ENCODE measurements at regions not wholly inside any gene's neighbourhood (a gene's known extent, or its start where the extent isn't known, plus 50 kb on each side); places are given as distances from the start of the nearest gene placed in this dataset.

DNA sequence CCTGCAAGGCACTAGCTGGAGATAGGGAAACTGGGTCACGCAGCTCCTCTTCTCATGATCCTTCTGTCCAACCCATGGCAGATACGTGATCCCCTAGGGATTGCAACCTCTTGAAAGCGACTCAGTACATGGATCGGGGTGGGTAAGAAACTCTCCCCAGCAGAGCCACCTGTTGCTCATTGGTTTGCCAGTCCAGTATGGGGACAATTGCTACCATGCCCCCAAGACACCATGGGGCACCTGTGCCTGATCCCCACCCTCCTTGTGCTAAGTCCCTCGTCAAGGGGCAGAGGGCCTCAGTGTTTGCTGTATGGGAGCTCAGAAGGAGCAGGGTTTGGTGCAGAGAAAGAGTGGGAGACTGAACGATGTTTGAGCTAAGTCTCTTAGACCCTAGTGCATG lies 500.9 kb downstream of the ENC1 start:
- no peaks in the 10 kb centered on the region for H3K27me3 ChIP-seq (ENCODE audit: control insufficient read depth, insufficient read depth, low read length)
- no peaks in the 10 kb centered on the region for H3K9me3 ChIP-seq (ENCODE audit: control insufficient read depth, low read length)
- TF ChIP-seq, protein P1, sequence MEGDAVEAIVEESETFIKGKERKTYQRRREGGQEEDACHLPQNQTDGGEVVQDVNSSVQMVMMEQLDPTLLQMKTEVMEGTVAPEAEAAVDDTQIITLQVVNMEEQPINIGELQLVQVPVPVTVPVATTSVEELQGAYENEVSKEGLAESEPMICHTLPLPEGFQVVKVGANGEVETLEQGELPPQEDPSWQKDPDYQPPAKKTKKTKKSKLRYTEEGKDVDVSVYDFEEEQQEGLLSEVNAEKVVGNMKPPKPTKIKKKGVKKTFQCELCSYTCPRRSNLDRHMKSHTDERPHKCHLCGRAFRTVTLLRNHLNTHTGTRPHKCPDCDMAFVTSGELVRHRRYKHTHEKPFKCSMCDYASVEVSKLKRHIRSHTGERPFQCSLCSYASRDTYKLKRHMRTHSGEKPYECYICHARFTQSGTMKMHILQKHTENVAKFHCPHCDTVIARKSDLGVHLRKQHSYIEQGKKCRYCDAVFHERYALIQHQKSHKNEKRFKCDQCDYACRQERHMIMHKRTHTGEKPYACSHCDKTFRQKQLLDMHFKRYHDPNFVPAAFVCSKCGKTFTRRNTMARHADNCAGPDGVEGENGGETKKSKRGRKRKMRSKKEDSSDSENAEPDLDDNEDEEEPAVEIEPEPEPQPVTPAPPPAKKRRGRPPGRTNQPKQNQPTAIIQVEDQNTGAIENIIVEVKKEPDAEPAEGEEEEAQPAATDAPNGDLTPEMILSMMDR (IDR thresholded peaks at IDR 0.05), result no peak
- H3K36me3 ChIP-seq (ENCODE audit: control insufficient read depth, insufficient read depth, low read length), result no peaks in the 10 kb centered on the region
- H3K9ac ChIP-seq, result no peak overlapping the region
- H2AFZ ChIP-seq, result no peak overlapping the region
- no peak overlapping the region for H3K4me2 ChIP-seq (ENCODE audit: low read length)
- H3K27ac ChIP-seq, result no peak overlapping the region
- no peak overlapping the region for H3K4me3 ChIP-seq (ENCODE audit: low read depth, low read length)
- no peaks in the 10 kb centered on the region for H3K4me1 ChIP-seq
- H3K79me2 ChIP-seq, result no peaks in the 10 kb centered on the region

DNA sequence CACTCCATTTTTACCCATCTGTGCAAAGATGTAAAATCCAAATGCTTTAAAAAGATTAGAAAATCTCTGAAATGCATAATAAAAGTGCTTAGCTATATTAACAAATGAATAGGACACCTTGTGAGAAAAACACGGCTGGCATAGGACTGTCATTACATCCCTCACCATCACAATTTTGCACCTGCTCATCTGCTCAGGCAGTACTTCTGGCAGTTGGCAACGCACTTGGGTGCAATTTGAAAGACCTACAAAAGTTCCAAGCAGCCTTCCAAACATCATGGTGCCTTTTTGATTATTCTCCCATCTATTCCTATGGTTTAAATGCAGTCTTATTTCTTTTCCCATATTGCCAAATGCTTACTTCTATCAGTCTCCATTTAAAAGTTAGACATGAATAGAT lies 501.8 kb downstream of the ENC1 start:
- Histone ChIP-seq H3K9me3 (ENCODE audit: control insufficient read depth, low read length) (no peaks in the 10 kb centered on the region), H3K4me3 (ENCODE audit: low read depth, low read length) (no peak overlapping the region), H2AFZ (no peak overlapping the region), H3K4me2 (ENCODE audit: low read length) (no peak overlapping the region), H3K79me2 (no peaks in the 10 kb centered on the region), H3K4me1 (no peaks in the 10 kb centered on the region), H3K36me3 (ENCODE audit: control insufficient read depth, insufficient read depth, low read length) (no peaks in the 10 kb centered on the region), H3K27ac (no peak overlapping the region), H3K27me3 (ENCODE audit: control insufficient read depth, insufficient read depth, low read length) (no peaks in the 10 kb centered on the region), H3K9ac (no peak overlapping the region)
- TF ChIP-seq, protein P1 (IDR thresholded peaks at IDR 0.05), result no peak

DNA sequence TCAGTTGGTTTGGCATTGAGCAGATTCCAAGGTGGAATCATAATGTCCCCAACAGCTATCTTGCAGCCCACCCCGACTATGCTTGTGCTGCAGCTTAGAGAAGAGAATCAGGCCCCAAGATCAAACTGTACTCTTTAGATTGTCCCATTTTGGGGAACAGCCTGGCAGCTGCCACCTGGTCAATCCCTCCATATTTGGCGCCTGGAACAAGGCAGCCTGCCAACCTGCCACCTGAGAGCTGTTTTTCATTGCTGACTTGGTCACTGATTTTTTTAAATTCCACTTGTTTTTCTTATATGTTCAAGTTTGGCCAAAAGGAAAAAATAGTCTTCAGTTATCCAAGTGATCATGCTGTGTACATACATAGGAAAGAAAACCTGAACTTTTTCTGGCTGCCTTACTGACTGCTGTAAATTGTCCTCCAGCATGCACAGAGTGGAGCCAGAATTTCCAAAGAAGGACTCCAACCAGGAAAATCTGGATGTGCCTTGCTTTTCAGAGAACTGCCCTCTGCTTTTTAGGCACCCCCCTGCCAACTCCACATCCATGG lies 504.2 kb downstream of the ENC1 start:
- H3K9me3 ChIP-seq (ENCODE audit: control insufficient read depth, low read length), result no peaks in the 10 kb centered on the region
- H3K27ac ChIP-seq, result no peak overlapping the region
- H2AFZ ChIP-seq, result no peak overlapping the region
- H3K9ac ChIP-seq, result no peak overlapping the region
- H3K4me2 ChIP-seq (ENCODE audit: low read length), result no peak overlapping the region
- H3K27me3 ChIP-seq (ENCODE audit: control insufficient read depth, insufficient read depth, low read length), result no peaks in the 10 kb centered on the region
- no peaks in the 10 kb centered on the region for H3K4me1 ChIP-seq
- H3K36me3 ChIP-seq (ENCODE audit: control insufficient read depth, insufficient read depth, low read length), result no peaks in the 10 kb centered on the region
- H3K4me3 ChIP-seq (ENCODE audit: low read depth, low read length), result no peak overlapping the region
- TF ChIP-seq, protein P1 (IDR thresholded peaks at IDR 0.05), result no peak
- H3K79me2 ChIP-seq, result no peaks in the 10 kb centered on the region

DNA sequence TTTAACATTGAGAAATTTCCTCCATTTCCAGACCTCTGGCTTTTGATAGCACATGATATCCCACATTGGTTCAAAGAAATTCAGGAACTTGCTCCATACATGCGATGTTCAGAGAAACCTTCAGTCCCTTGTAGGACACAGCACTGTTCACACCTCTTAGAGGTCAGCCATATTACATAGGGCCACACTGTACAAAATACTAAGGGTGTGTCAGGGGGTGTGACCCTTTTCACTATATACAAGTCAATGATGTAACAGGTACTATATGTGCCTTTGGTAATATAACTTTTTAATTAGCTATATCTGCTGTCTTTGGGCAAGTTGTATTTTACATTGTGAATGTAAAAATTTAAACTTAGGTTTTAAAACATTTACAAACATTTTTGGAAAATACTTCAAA lies 505.5 kb downstream of the ENC1 start:
- no peaks in the 10 kb centered on the region for H3K36me3 ChIP-seq (ENCODE audit: control insufficient read depth, insufficient read depth, low read length)
- H2AFZ ChIP-seq, result no peak overlapping the region
- H3K9ac ChIP-seq, result no peak overlapping the region
- TF ChIP-seq, protein P1 (IDR thresholded peaks at IDR 0.05), result no peak
- H3K4me1 ChIP-seq, result no peaks in the 10 kb centered on the region
- no peak overlapping the region for H3K27ac ChIP-seq
- no peaks in the 10 kb centered on the region for H3K79me2 ChIP-seq
- no peaks in the 10 kb centered on the region for H3K9me3 ChIP-seq (ENCODE audit: control insufficient read depth, low read length)
- no peaks in the 10 kb centered on the region for H3K27me3 ChIP-seq (ENCODE audit: control insufficient read depth, insufficient read depth, low read length)
- H3K4me3 ChIP-seq (ENCODE audit: low read depth, low read length), result no peak overlapping the region
- H3K4me2 ChIP-seq (ENCODE audit: low read length), result no peak overlapping the region

DNA sequence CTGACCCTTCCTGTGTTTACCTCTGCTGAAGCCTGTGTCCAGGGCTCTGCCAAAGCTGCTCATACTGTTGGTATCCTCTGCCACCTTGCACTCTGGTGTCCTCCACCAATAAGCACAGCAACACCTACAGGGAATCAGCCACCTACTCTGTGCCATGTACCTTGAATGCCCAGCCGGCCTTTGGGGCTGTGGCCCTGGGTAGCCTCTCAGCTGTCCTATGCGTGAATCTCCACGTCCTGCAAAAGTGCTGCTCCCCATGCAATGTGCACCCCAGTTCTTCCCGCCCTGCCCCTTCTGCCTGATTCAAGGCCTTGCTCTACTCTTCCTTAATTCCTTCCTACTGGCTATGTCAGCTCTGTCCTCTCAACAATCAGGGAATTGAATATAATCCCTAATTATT lies 506.5 kb downstream of the ARHGEF28 start:
- H3K9ac ChIP-seq, result no peak overlapping the region
- no peak overlapping the region for H3K4me3 ChIP-seq (ENCODE audit: low read depth, low read length)
- no peak overlapping the region for H3K4me2 ChIP-seq (ENCODE audit: low read length)
- no peaks in the 10 kb centered on the region for H3K79me2 ChIP-seq
- H3K27ac ChIP-seq, result no peak overlapping the region
- no peaks in the 10 kb centered on the region for H3K4me1 ChIP-seq
- H3K36me3 ChIP-seq (ENCODE audit: control insufficient read depth, insufficient read depth, low read length), result no peaks in the 10 kb centered on the region
- TF ChIP-seq, protein P1 (IDR thresholded peaks at IDR 0.05), result no peak
- H3K27me3 ChIP-seq (ENCODE audit: control insufficient read depth, insufficient read depth, low read length), result no peaks in the 10 kb centered on the region
- no peak overlapping the region for H2AFZ ChIP-seq
- no peaks in the 10 kb centered on the region for H3K9me3 ChIP-seq (ENCODE audit: control insufficient read depth, low read length)

Measured in parathyroid adenoma (tissue), 2 donors.